HepG2 (cell line): ENCODE measurements at regions not wholly inside any gene's neighbourhood (a gene's known extent, or its start where the extent isn't known, plus 50 kb on each side); places are given as distances from the start of the nearest gene placed in this dataset.

Experiments used
- DPF2 ChIP-seq: sonication (generic); formaldehyde crosslinking; IDR thresholded peaks from 2 replicates; pipeline ENCODE4 v1.4.0; 2020; ENCODE audit warnings: mild to moderate bottlenecking, low read depth, missing genetic modification reagents, borderline replicate concordance
- MEF2D ChIP-seq: sonication (generic); formaldehyde crosslinking; IDR thresholded peaks from 2 replicates; pipeline ENCODE4 v1.5.1; 2020; ENCODE audit warnings: mild to moderate bottlenecking, missing genetic modification reagents
- POLR2A ChIP-seq, 2 experiments: IDR thresholded peaks; 2 replicates each; pipeline ENCODE4 v1.6.1; 2011; ENCODE audit warnings: low read depth in 2 of 2, low read length in 2 of 2, mild to moderate bottlenecking in 1 of 2, moderate library complexity in 1 of 2; ENCODE audit not compliant: insufficient read depth in 1 of 2
- SMAD3 ChIP-seq: sonication (generic); formaldehyde crosslinking; IDR thresholded peaks from 2 replicates; pipeline ENCODE4 v1.4.0; 2020; ENCODE audit warnings: missing genetic modification reagents
- ZNF124 ChIP-seq: sonication (generic); formaldehyde crosslinking; IDR thresholded peaks from 2 replicates; pipeline ENCODE4 v1.4.0; 2020; ENCODE audit warnings: missing genetic modification reagents
- ZNF713 ChIP-seq: sonication (generic); formaldehyde crosslinking; IDR thresholded peaks from 2 replicates; pipeline ENCODE4 v1.4.0; 2020; ENCODE audit warnings: mild to moderate bottlenecking, missing genetic modification reagents

DNA sequence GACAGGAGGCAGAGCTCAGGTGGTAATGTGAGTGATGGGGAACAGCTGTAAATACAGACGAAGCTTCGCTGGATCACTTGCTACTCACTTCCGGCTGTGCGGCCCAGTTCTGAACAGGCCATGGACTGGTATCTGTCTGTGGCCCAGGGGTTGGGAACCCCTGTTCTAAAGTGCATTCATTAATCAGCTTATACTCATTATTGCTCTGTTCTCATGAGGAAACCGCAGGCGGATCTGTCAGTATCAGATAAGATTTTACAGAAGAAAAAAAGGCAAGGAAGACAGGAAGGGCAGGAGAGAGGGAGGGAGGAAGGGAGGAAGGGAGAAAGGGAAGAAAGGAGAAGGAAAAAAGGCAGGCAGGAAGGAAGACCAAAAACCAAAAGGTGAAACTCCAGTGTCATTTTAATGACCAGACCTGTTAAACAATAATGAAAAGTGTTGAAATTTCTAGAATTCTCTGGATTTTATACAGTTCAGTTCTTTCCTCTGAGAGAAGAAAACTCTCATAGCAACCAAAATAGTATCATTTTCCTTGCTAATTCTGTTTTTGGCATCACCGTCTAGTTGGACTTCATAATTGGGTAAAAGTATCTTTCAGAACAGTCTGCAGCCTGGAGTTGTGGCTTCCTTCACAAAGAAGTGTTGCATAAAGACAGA is 128.0 kb upstream of the PROK2 start:
- TF ChIP-seq DPF2 (CRISPR knock-in tag) = no peak
- no peak for TF ChIP-seq MEF2D
- TF ChIP-seq POLR2A (IDR thresholded peaks at IDR 0.05; ENCODE audit: insufficient read depth in 1 of 2, low read depth in 2 of 2, low read length in 2 of 2) = no peak
- no peak for TF ChIP-seq SMAD3
- TF ChIP-seq ZNF124 (CRISPR knock-in tag) = no peak
- TF ChIP-seq ZNF713 (CRISPR knock-in tag) = no peak
